Nephron (organoid): ENCODE measurements at regions not wholly inside any gene's neighbourhood (a gene's known extent, or its start where the extent isn't known, plus 50 kb on each side); places are given as distances from the start of the nearest gene placed in this dataset.

ENCODE experiments used
- H3K27ac Mint-ChIP-seq, 3 experiments: 2 replicates each; pipeline ENCODE4 v1.8.0; 2020; ENCODE audit warnings: mixed read lengths in 3 of 3, mild to moderate bottlenecking in 2 of 3, moderate library complexity in 1 of 3
- H3K27me3 Mint-ChIP-seq: 2 replicates; pipeline ENCODE4 v1.8.0; 2021; ENCODE audit warnings: low read depth, mild to moderate bottlenecking, moderate library complexity, mixed read lengths
- H3K36me3 Mint-ChIP-seq: 2 replicates; pipeline ENCODE4 v1.8.0; 2020; ENCODE audit warnings: low read depth, mixed read lengths
- H3K4me1 Mint-ChIP-seq: 2 replicates; pipeline ENCODE4 v1.8.0; 2020; ENCODE audit warnings: mixed read lengths
- H3K4me3 Mint-ChIP-seq, 3 experiments: 2 replicates each; pipeline ENCODE4 v1.8.0; 2020; ENCODE audit warnings: mild to moderate bottlenecking in 3 of 3, mixed read lengths in 3 of 3, moderate library complexity in 2 of 3
- H3K9me3 Mint-ChIP-seq: 2 replicates; pipeline ENCODE4 v1.8.0; 2020; ENCODE audit warnings: mixed read lengths
- TF ChIP-seq, protein P1 (sequence below), 3 experiments: fragments of 200-600 bp; sonication (generic); IDR thresholded peaks; one replicate each; pipeline ENCODE4 v1.5.0; 2021; ENCODE audit warnings: antibody characterized with exemption in 3 of 3; ENCODE audit not compliant: unreplicated experiment in 3 of 3

DNA sequence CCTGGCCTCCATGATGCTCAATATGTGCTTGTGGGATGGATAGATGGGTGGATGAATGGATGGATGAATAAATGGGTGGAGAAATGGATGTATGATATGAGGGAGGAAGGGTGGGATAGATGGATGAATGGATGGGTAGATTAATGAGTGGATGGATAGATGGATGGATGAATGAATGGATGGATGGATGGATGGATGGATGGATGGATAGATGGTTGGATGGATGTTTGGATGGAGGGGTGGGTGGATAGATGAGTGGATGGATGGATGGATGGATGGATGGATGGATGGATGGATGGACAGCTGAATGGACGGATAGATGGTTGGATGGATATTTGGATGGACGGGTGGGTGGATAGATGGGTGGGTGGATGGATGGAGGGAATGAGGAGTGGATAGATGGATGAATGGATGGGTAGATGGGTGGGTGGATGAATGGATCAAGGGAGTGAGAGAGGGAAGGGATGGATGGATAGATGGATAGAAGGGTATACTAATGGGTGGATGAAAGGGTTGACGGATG is 139.4 kb downstream of the CEBPB start:
- Mint-ChIP-seq H3K9me3 (no peaks in the 10 kb centered on the region), H3K36me3 (no peaks in the 10 kb centered on the region), H3K4me3 (no peak overlapping the region), H3K27me3 (peaks cover 23% of the 10 kb centered on the region), H3K27ac (no peak overlapping the region), H3K4me1 (peaks cover 49% of the 10 kb centered on the region)
- TF ChIP-seq, protein P1, sequence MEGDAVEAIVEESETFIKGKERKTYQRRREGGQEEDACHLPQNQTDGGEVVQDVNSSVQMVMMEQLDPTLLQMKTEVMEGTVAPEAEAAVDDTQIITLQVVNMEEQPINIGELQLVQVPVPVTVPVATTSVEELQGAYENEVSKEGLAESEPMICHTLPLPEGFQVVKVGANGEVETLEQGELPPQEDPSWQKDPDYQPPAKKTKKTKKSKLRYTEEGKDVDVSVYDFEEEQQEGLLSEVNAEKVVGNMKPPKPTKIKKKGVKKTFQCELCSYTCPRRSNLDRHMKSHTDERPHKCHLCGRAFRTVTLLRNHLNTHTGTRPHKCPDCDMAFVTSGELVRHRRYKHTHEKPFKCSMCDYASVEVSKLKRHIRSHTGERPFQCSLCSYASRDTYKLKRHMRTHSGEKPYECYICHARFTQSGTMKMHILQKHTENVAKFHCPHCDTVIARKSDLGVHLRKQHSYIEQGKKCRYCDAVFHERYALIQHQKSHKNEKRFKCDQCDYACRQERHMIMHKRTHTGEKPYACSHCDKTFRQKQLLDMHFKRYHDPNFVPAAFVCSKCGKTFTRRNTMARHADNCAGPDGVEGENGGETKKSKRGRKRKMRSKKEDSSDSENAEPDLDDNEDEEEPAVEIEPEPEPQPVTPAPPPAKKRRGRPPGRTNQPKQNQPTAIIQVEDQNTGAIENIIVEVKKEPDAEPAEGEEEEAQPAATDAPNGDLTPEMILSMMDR (IDR thresholded peaks at IDR 0.05; ENCODE audit: unreplicated experiment in 3 of 3): no peak

- TF ChIP-seq, protein P1 (IDR thresholded peaks at IDR 0.05; ENCODE audit: unreplicated experiment in 3 of 3): no peak
- Mint-ChIP-seq H3K36me3 (no peaks in the 10 kb centered on the region), H3K4me1 (peaks cover 49% of the 10 kb centered on the region), H3K9me3 (no peaks in the 10 kb centered on the region), H3K4me3 (no peak overlapping the region), H3K27me3 (peaks cover 23% of the 10 kb centered on the region), H3K27ac (peak overlapping the region in 2 of 3 experiments; percentile 52 to 62)
These were observed 140.1 kb downstream of the CEBPB start for GRCh38 chr20:50330504-50331313.

GRCh38 chr20:50331469-50332363 is 141.1 kb downstream of the CEBPB start:
- no peak overlapping the region for H3K4me3 Mint-ChIP-seq
- peaks cover 53% of the 10 kb centered on the region for H3K4me1 Mint-ChIP-seq
- H3K27me3 Mint-ChIP-seq: peaks cover 23% of the 10 kb centered on the region
- TF ChIP-seq, protein P1 (IDR thresholded peaks at IDR 0.05; ENCODE audit: unreplicated experiment in 3 of 3): no peak
- no peaks in the 10 kb centered on the region for H3K36me3 Mint-ChIP-seq
- no peaks in the 10 kb centered on the region for H3K9me3 Mint-ChIP-seq
- H3K27ac Mint-ChIP-seq: peak overlapping the region in 1 of 3 experiments; percentile 2

DNA sequence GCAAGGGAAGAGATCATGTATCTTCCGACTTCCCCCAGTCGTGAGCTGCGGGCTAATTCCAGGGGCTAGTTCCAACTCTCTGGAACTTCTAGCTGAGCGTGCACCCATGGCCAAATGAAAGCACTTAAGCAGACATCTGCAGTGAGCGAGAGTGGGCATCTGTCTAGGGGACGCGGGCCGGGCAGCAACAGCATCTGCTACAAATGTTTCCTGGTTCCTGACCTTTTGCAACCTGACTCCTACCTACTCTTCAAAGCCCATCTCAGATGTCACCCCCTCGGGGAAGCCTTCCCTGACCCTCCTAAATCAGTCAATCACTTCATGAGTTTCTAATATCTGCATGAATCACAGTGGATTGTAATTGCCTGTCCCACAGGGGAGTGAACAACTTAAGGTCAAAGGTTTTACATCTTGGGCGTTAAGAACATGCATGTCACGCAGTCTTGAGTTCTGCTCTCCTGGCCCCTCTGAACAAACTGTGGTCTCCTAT is 141.9 kb downstream of the CEBPB start:
- TF ChIP-seq, protein P1 (IDR thresholded peaks at IDR 0.05; ENCODE audit: unreplicated experiment in 3 of 3): no peak
- Mint-ChIP-seq H3K27me3 (peaks cover 23% of the 10 kb centered on the region), H3K4me1 (peaks cover 54% of the 10 kb centered on the region), H3K36me3 (no peaks in the 10 kb centered on the region), H3K27ac (peak overlapping the region in 1 of 3 experiments; percentile 2), H3K9me3 (no peaks in the 10 kb centered on the region), H3K4me3 (no peak overlapping the region)

GRCh38 chr20:50333131-50333670 is 142.6 kb downstream of the CEBPB start:
- Mint-ChIP-seq H3K36me3 (no peaks in the 10 kb centered on the region), H3K4me1 (peaks cover 56% of the 10 kb centered on the region), H3K27me3 (peaks cover 17% of the 10 kb centered on the region), H3K27ac (peak overlapping the region in 2 of 3 experiments; percentile 5 to 16), H3K4me3 (no peak overlapping the region), H3K9me3 (no peaks in the 10 kb centered on the region)
- TF ChIP-seq, protein P1 (IDR thresholded peaks at IDR 0.05; ENCODE audit: unreplicated experiment in 3 of 3): no peak
